ENCODE measurements at regions not wholly inside any gene's neighbourhood (a gene's known extent, or its start where the extent isn't known, plus 50 kb on each side); places are given as distances from the start of the nearest gene placed in this dataset.
"Not testable (repeated sequence)": the region's sequence is repeated elsewhere in the genome, so short reads cannot be mapped to it uniquely, and the experiment has no call there.

GRCh38 chr7:9523579-9523978 lies 1090.2 kb downstream of the NXPH1 start:
- Histone ChIP-seq H3K23me2 (ENCODE audit: insufficient read length, low read depth, low read length, poor library complexity, severe bottlenecking) (no peaks in the 10 kb centered on the region), H3K23ac (ENCODE audit: insufficient read length, low read depth, low read length) (no peak overlapping the region), H3K56ac (ENCODE audit: insufficient read length, low read depth, low read length) (no peak overlapping the region), H3K27ac (ENCODE audit: insufficient read length, low read depth, low read length) (no peak overlapping the region), H4K91ac (ENCODE audit: insufficient read length, low read depth, low read length) (no peak overlapping the region), H2BK12ac (ENCODE audit: insufficient read length, low read depth, low read length) (no peak overlapping the region), H2BK120ac (ENCODE audit: low read depth, low read length, poor library complexity, severe bottlenecking) (no peak overlapping the region), H3K4ac (ENCODE audit: low read depth, low read length) (no peak overlapping the region), H3K9me3 (ENCODE audit: control insufficient read depth, low read depth, low read length) (no peaks in the 10 kb centered on the region), H2BK20ac (ENCODE audit: low read depth, low read length, poor library complexity, severe bottlenecking) (no peak overlapping the region), H2BK15ac (ENCODE audit: low read depth, low read length) (no peak overlapping the region), H3T11ph (ENCODE audit: low read length) (no peak overlapping the region), H4K8ac (replicated peaks; ENCODE audit: insufficient read length, low read depth, low read length) (no peak overlapping the region), H3K79me1 (ENCODE audit: insufficient read depth, low read depth, low read length, poor library complexity, severe bottlenecking) (no peaks in the 10 kb centered on the region), H3K79me2 (ENCODE audit: insufficient read depth, low read length) (no peaks in the 10 kb centered on the region), H4K20me1 (ENCODE audit: control insufficient read depth, insufficient read depth, insufficient read length) (no peaks in the 10 kb centered on the region), H2BK5ac (ENCODE audit: insufficient read length, low read length) (no peak overlapping the region), H3K4me2 (ENCODE audit: insufficient read depth, insufficient read length, low read length) (no peak overlapping the region), H2AK5ac (ENCODE audit: insufficient read length, low read length) (no peak overlapping the region), H3K9ac (ENCODE audit: extremely low read depth, insufficient read length, low read length) (no peak overlapping the region), H4K5ac (ENCODE audit: insufficient read length, low read depth, low read length) (no peak overlapping the region), H3K18ac (ENCODE audit: insufficient read length, low read depth, low read length) (no peak overlapping the region), H3K4me1 (ENCODE audit: insufficient read depth, low read length) (no peaks in the 10 kb centered on the region), H3K14ac (ENCODE audit: insufficient read depth, low read length) (no peak overlapping the region), H2AFZ (ENCODE audit: low read length) (no peak overlapping the region), H3K27me3 (ENCODE audit: insufficient read depth, low read length) (no peaks in the 10 kb centered on the region)
- no peak for DNase-seq
- no peak overlapping the region for H3K27ac Mint-ChIP-seq
- H3K4me3 Mint-ChIP-seq = no peak overlapping the region
- TF ChIP-seq, protein P1, sequence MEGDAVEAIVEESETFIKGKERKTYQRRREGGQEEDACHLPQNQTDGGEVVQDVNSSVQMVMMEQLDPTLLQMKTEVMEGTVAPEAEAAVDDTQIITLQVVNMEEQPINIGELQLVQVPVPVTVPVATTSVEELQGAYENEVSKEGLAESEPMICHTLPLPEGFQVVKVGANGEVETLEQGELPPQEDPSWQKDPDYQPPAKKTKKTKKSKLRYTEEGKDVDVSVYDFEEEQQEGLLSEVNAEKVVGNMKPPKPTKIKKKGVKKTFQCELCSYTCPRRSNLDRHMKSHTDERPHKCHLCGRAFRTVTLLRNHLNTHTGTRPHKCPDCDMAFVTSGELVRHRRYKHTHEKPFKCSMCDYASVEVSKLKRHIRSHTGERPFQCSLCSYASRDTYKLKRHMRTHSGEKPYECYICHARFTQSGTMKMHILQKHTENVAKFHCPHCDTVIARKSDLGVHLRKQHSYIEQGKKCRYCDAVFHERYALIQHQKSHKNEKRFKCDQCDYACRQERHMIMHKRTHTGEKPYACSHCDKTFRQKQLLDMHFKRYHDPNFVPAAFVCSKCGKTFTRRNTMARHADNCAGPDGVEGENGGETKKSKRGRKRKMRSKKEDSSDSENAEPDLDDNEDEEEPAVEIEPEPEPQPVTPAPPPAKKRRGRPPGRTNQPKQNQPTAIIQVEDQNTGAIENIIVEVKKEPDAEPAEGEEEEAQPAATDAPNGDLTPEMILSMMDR (conservative IDR thresholded peaks at IDR 0.05) = no peak
- H3K9me3 Mint-ChIP-seq = no peaks in the 10 kb centered on the region
- H3K4me1 Mint-ChIP-seq = no peaks in the 10 kb centered on the region
- H3K27me3 Mint-ChIP-seq (ENCODE audit: low read depth) = no peaks in the 10 kb centered on the region
- no CpG with 5 or more reads among the region's 2 CpGs for WGBS (ENCODE audit: extremely low coverage, insufficient read length, low lambda C conversion rate)
- H3K36me3 Mint-ChIP-seq (ENCODE audit: insufficient read depth in 1 of 3, low read depth in 3 of 3) = no peaks in the 10 kb centered on the region

GRCh38 chr7:9552431-9552830 lies 1119.0 kb downstream of the NXPH1 start:
- H4K8ac ChIP-seq (replicated peaks; ENCODE audit: insufficient read length, low read depth, low read length); H3K4ac ChIP-seq (ENCODE audit: low read depth, low read length); H3K18ac ChIP-seq (ENCODE audit: insufficient read length, low read depth, low read length); H4K5ac ChIP-seq (ENCODE audit: insufficient read length, low read depth, low read length); H2BK15ac ChIP-seq (ENCODE audit: low read depth, low read length); H3K4me2 ChIP-seq (ENCODE audit: insufficient read depth, insufficient read length, low read length); H3K9me3 Mint-ChIP-seq; H2BK20ac ChIP-seq (ENCODE audit: low read depth, low read length, poor library complexity, severe bottlenecking); H3T11ph ChIP-seq (ENCODE audit: low read length); H2BK120ac ChIP-seq (ENCODE audit: low read depth, low read length, poor library complexity, severe bottlenecking); H2BK12ac ChIP-seq (ENCODE audit: insufficient read length, low read depth, low read length); H3K79me2 ChIP-seq (ENCODE audit: insufficient read depth, low read length); H3K4me3 Mint-ChIP-seq; H3K23ac ChIP-seq (ENCODE audit: insufficient read length, low read depth, low read length); H3K79me1 ChIP-seq (ENCODE audit: insufficient read depth, low read depth, low read length, poor library complexity, severe bottlenecking); H3K27me3 ChIP-seq (ENCODE audit: insufficient read depth, low read length); H3K4me1 ChIP-seq (ENCODE audit: insufficient read depth, low read length); H4K91ac ChIP-seq (ENCODE audit: insufficient read length, low read depth, low read length); H3K27me3 Mint-ChIP-seq (ENCODE audit: low read depth); H3K56ac ChIP-seq (ENCODE audit: insufficient read length, low read depth, low read length); DNase-seq; H3K4me1 Mint-ChIP-seq; H3K23me2 ChIP-seq (ENCODE audit: insufficient read length, low read depth, low read length, poor library complexity, severe bottlenecking); H3K36me3 Mint-ChIP-seq (ENCODE audit: insufficient read depth in 1 of 3, low read depth in 3 of 3); H4K20me1 ChIP-seq (ENCODE audit: control insufficient read depth, insufficient read depth, insufficient read length); H2AK5ac ChIP-seq (ENCODE audit: insufficient read length, low read length); H3K9me3 ChIP-seq (ENCODE audit: control insufficient read depth, low read depth, low read length); H2AFZ ChIP-seq (ENCODE audit: low read length); H3K14ac ChIP-seq (ENCODE audit: insufficient read depth, low read length); H2BK5ac ChIP-seq (ENCODE audit: insufficient read length, low read length); H3K27ac ChIP-seq (ENCODE audit: insufficient read length, low read depth, low read length); H3K9ac ChIP-seq (ENCODE audit: extremely low read depth, insufficient read length, low read length); H3K27ac Mint-ChIP-seq: not testable (repeated sequence)
- no CpG with 5 or more reads among the region's 4 CpGs for WGBS (ENCODE audit: extremely low coverage, insufficient read length, low lambda C conversion rate)

All from H9 (cell line).